HEK293 (cell line): ENCODE measurements at regions not wholly inside any gene's neighbourhood (a gene's known extent, or its start where the extent isn't known, plus 50 kb on each side); places are given as distances from the start of the nearest gene placed in this dataset.

Experiments used
- CTCF ChIA-PET: fragments of 350-600 bp; formaldehyde crosslinking; extraction: SDS; loops from one replicate; lab custom pipeline; 2021; ENCODE audit warnings: antibody characterized with exemption; lab: Yijun Ruan, JAX
- POLR2A ChIA-PET: fragments of 300-600 bp; formaldehyde crosslinking; extraction: SDS; loops from one replicate; lab custom pipeline; 2020; ENCODE audit warnings: antibody characterized with exemption, inconsistent platforms; lab: Yijun Ruan, JAX
- H3K27ac ChIP-seq: fragments of 200-500 bp; sonication (Bioruptor generic); 2 replicates; pipeline ENCODE4 v1.5.1; 2014; ENCODE audit warnings: low read depth, low read length, control low read depth, inconsistent platforms; ENCODE audit errors: extremely low read depth
- H3K36me3 ChIP-seq, 2 experiments: fragments of 200-500 bp in 1 of 2; sonication (Bioruptor generic) in 1 of 2; 1 replicate in 1 of 2; 2 replicates in 1 of 2; pipeline ENCODE4 v1.5.1; 2014 to 2017; ENCODE audit warnings: inconsistent platforms in 2 of 2, low read length in 2 of 2; ENCODE audit not compliant: control insufficient read depth in 2 of 2, insufficient read depth in 1 of 2
- H3K4me1 ChIP-seq: fragments of 200-500 bp; sonication (Bioruptor generic); 2 replicates; pipeline ENCODE4 v1.5.1; 2014; ENCODE audit warnings: mild to moderate bottlenecking, low read length, inconsistent platforms; ENCODE audit not compliant: control insufficient read depth, insufficient read depth
- H3K4me3 ChIP-seq: 2 replicates; pipeline ENCODE4 v1.5.1; 2011; ENCODE audit warnings: low read depth, mild to moderate bottlenecking, control low read depth, low read length, moderate library complexity
- H3K9me3 ChIP-seq: fragments of 200-500 bp; sonication (Bioruptor generic); 2 replicates; pipeline ENCODE4 v1.5.1; 2014; ENCODE audit warnings: low read depth, low read length, inconsistent platforms; ENCODE audit not compliant: control insufficient read depth, insufficient read depth
- GLIS2 ChIP-seq: fragments of 450-650 bp; formaldehyde crosslinking; IDR thresholded peaks from 2 replicates; pipeline ENCODE4 v1.5.1; 2016; ENCODE audit warnings: missing biosample characterization, missing genetic modification characterization
- SP2 ChIP-seq: fragments of 450-650 bp; formaldehyde crosslinking; IDR thresholded peaks from 2 replicates; pipeline ENCODE4 v1.5.1; 2016; ENCODE audit warnings: missing biosample characterization, missing genetic modification characterization
- ZBTB10 ChIP-seq: fragments of 450-650 bp; formaldehyde crosslinking; IDR thresholded peaks from 2 replicates; pipeline ENCODE4 v1.5.1; 2016; ENCODE audit warnings: missing biosample characterization, missing genetic modification characterization
- ZNF148 ChIP-seq: fragments of 450-650 bp; formaldehyde crosslinking; IDR thresholded peaks from 2 replicates; pipeline ENCODE4 v1.5.0; 2017; ENCODE audit warnings: missing biosample characterization, missing genetic modification characterization, borderline replicate concordance
- ZNF221 ChIP-seq: fragments of 450-650 bp; formaldehyde crosslinking; IDR thresholded peaks from 2 replicates; pipeline ENCODE4 v1.5.1; 2017; ENCODE audit warnings: missing biosample characterization, missing genetic modification characterization, borderline replicate concordance
- ZNF335 ChIP-seq: fragments of 450-650 bp; formaldehyde crosslinking; conservative IDR thresholded peaks from 2 replicates; pipeline ENCODE4 v1.5.1; 2016; ENCODE audit warnings: missing biosample characterization, missing genetic modification characterization
- ZNF350 ChIP-seq: fragments of 450-650 bp; formaldehyde crosslinking; IDR thresholded peaks from 2 replicates; pipeline ENCODE4 v1.5.0; 2017; ENCODE audit warnings: missing biosample characterization, mild to moderate bottlenecking, missing genetic modification characterization
- ZNF354C ChIP-seq: fragments of 450-650 bp; formaldehyde crosslinking; IDR thresholded peaks from 2 replicates; pipeline ENCODE4 v1.5.1; 2016; ENCODE audit warnings: missing biosample characterization, missing genetic modification characterization, low read depth, borderline replicate concordance
- ZNF623 ChIP-seq: fragments of 450-650 bp; formaldehyde crosslinking; IDR thresholded peaks from 2 replicates; pipeline ENCODE4 v1.5.1; 2016; ENCODE audit warnings: missing biosample characterization, missing genetic modification characterization
- ZSCAN5A ChIP-seq: fragments of 450-650 bp; formaldehyde crosslinking; IDR thresholded peaks from 2 replicates; pipeline ENCODE4 v1.5.1; 2016; ENCODE audit warnings: missing biosample characterization, missing genetic modification characterization

- H3K4me3 ChIP-seq: no peak overlapping the region
- ChIA-PET CTCF (interaction anchor here (0.5 kb wide), 1 partner anchor 179 kb away, joined by 4 read pairs; no protein-coding TSS in a partner anchor), POLR2A (no interaction called here)
- no peaks in the 10 kb centered on the region for H3K4me1 ChIP-seq
- H3K36me3 ChIP-seq: no peaks in the 10 kb centered on the region
- no peaks in the 10 kb centered on the region for H3K9me3 ChIP-seq
- no peak overlapping the region for H3K27ac ChIP-seq
- TF ChIP-seq ZBTB10 (tag by site-specific recombination) (no peak), ZNF350 (tag by site-specific recombination) (no peak), ZSCAN5A (no peak)
Measured at GRCh38 chr9:96156171-96156974, 145.6 kb downstream of the HSD17B3 start.

- POLR2A ChIA-PET: no interaction called here
- CTCF ChIA-PET: interaction anchor here (0.7 kb wide), 2 partner anchors 79 to 80 kb away, joined by 3 to 4 read pairs; no protein-coding TSS in a partner anchor
- no peak for TF ChIP-seq ZNF335 (tag by site-specific recombination)
- no peak for TF ChIP-seq ZSCAN5A
- no peak for TF ChIP-seq ZNF623 (tag by site-specific recombination)
- no peak for TF ChIP-seq GLIS2
- H3K36me3 ChIP-seq: no peaks in the 10 kb centered on the region
- no peaks in the 10 kb centered on the region for H3K9me3 ChIP-seq
- no peak overlapping the region for H3K27ac ChIP-seq
- H3K4me3 ChIP-seq: no peak overlapping the region
- no peaks in the 10 kb centered on the region for H3K4me1 ChIP-seq
Measured at GRCh38 chr9:96154081-96154480, 147.9 kb downstream of the HSD17B3 start.

GRCh38 chr9:96152550-96152949, 149.4 kb downstream of the HSD17B3 start:
- H3K4me3 ChIP-seq: no peak overlapping the region
- TF ChIP-seq SP2 (tag by site-specific recombination) (no peak), ZNF148 (tag by site-specific recombination) (no peak), ZNF354C (tag by site-specific recombination) (no peak), ZNF221 (no peak), ZNF335 (tag by site-specific recombination) (no peak)
- H3K36me3 ChIP-seq: no peaks in the 10 kb centered on the region
- no peaks in the 10 kb centered on the region for H3K9me3 ChIP-seq
- no peak overlapping the region for H3K27ac ChIP-seq
- H3K4me1 ChIP-seq: no peaks in the 10 kb centered on the region
- CTCF ChIA-PET: interaction anchor here (0.9 to 1.8 kb wide), 2 partner anchors 9 to 165 kb away, joined by 3 to 5 read pairs; no protein-coding TSS in a partner anchor
- POLR2A ChIA-PET: no interaction called here
